Liver (tissue), 8 donors: ENCODE measurements at regions not wholly inside any gene's neighbourhood (a gene's known extent, or its start where the extent isn't known, plus 50 kb on each side); places are given as distances from the start of the nearest gene placed in this dataset.

Experiments
- DNase-seq: peaks from one replicate; pipeline ENCODE4 v3.0.0-alpha.2; 2017; ENCODE audit warnings: low spot score
- H3K27ac ChIP-seq, 2 donors: one replicate each; pipeline ENCODE4 v1.7.0; 2013; ENCODE audit warnings: inconsistent platforms in 2 of 2, low read length in 2 of 2, control low read depth in 1 of 2, low read depth in 1 of 2, mild to moderate bottlenecking in 1 of 2
- H3K27me3 ChIP-seq, 4 donors: one replicate each; pipeline versions ENCODE4 v1.6.1 to v1.7.0; 2013; ENCODE audit warnings: low read length in 3 of 4, inconsistent platforms in 1 of 4, mild to moderate bottlenecking in 1 of 4, moderate library complexity in 1 of 4; ENCODE audit not compliant: control insufficient read depth in 4 of 4, insufficient read depth in 4 of 4
- H3K36me3 ChIP-seq, 4 donors: one replicate each; pipeline versions ENCODE4 v1.6.1 to v1.7.0; 2013; ENCODE audit warnings: low read length in 3 of 4, mild to moderate bottlenecking in 3 of 4, low read depth in 1 of 4, moderate library complexity in 1 of 4; ENCODE audit not compliant: control insufficient read depth in 4 of 4, insufficient read depth in 3 of 4
- H3K4me1 ChIP-seq, 4 donors: one replicate each; pipeline versions ENCODE4 v1.6.1 to v1.7.0; 2013; ENCODE audit warnings: low read length in 3 of 4, mild to moderate bottlenecking in 3 of 4, moderate library complexity in 1 of 4; ENCODE audit not compliant: control insufficient read depth in 4 of 4, insufficient read depth in 4 of 4
- H3K4me3 ChIP-seq, 3 donors: one replicate each; pipeline versions ENCODE4 v1.6.1 to v1.7.0; 2013; ENCODE audit warnings: low read length in 3 of 3, control low read depth in 1 of 3, low read depth in 1 of 3, mild to moderate bottlenecking in 1 of 3
- H3K9ac ChIP-seq, 2 donors: one replicate each; pipeline ENCODE4 v1.7.0; 2013; ENCODE audit warnings: low read length in 2 of 2, mild to moderate bottlenecking in 2 of 2, moderate library complexity in 2 of 2, control low read depth in 1 of 2, low read depth in 1 of 2
- H3K9me3 ChIP-seq, 4 donors: one replicate each; pipeline versions ENCODE4 v1.6.1 to v1.7.0; 2013; ENCODE audit warnings: low read length in 3 of 4; ENCODE audit not compliant: control insufficient read depth in 4 of 4
- EGR1 ChIP-seq, 2 donors: IDR thresholded peaks; 2 replicates each; pipeline ENCODE4 v1.6.1; 2016 to 2018; ENCODE audit warnings: antibody characterized with exemption in 2 of 2, low read depth in 2 of 2
- FOXA1 ChIP-seq: IDR thresholded peaks from 2 replicates; pipeline ENCODE4 v1.6.1; 2016; ENCODE audit warnings: antibody characterized with exemption
- FOXA2 ChIP-seq: IDR thresholded peaks from 2 replicates; pipeline ENCODE4 v1.6.1; 2016; ENCODE audit warnings: antibody characterized with exemption
- GABPA ChIP-seq, 2 donors: IDR thresholded peaks in 1 of 2; conservative IDR thresholded peaks in 1 of 2; 2 replicates each; pipeline ENCODE4 v1.6.1; 2016; ENCODE audit warnings: antibody characterized with exemption in 2 of 2, mild to moderate bottlenecking in 1 of 2, moderate library complexity in 1 of 2
- HNF4A ChIP-seq, 2 donors: conservative IDR thresholded peaks; 2 replicates each; pipeline ENCODE4 v1.6.1; 2016; ENCODE audit warnings: antibody characterized with exemption in 2 of 2, mild to moderate bottlenecking in 2 of 2
- HNF4G ChIP-seq: IDR thresholded peaks from 2 replicates; pipeline ENCODE4 v1.6.1; 2016; ENCODE audit warnings: antibody characterized with exemption
- JUND ChIP-seq, 2 donors: IDR thresholded peaks; 2 replicates each; pipeline ENCODE4 v1.6.1; 2016; ENCODE audit warnings: antibody characterized with exemption in 2 of 2
- NR2F2 ChIP-seq: IDR thresholded peaks from 2 replicates; pipeline ENCODE4 v1.6.1; 2016; ENCODE audit warnings: antibody characterized with exemption
- RAD21 ChIP-seq, 2 donors: IDR thresholded peaks; 2 replicates each; pipeline ENCODE4 v1.6.1; 2016; ENCODE audit warnings: antibody characterized with exemption in 2 of 2, mild to moderate bottlenecking in 2 of 2
- RXRA ChIP-seq, 2 donors: IDR thresholded peaks; 2 replicates each; pipeline ENCODE4 v1.6.1; 2017 to 2018; ENCODE audit warnings: antibody characterized with exemption in 2 of 2, mild to moderate bottlenecking in 1 of 2
- SP1 ChIP-seq: IDR thresholded peaks from 2 replicates; pipeline ENCODE4 v1.6.1; 2018; ENCODE audit warnings: antibody characterized with exemption, mild to moderate bottlenecking
- TAF1 ChIP-seq: conservative IDR thresholded peaks from 2 replicates; pipeline ENCODE4 v1.6.1; 2016; ENCODE audit warnings: antibody characterized with exemption, mild to moderate bottlenecking
- YY1 ChIP-seq: IDR thresholded peaks from 2 replicates; pipeline ENCODE4 v1.6.1; 2016; ENCODE audit warnings: antibody characterized with exemption, mild to moderate bottlenecking
- WGBS: extraction: QIAGEN DNeasy Blood & Tissue Kit; methylation state at CpG from one replicate; pipeline ENCODE4 v1.1.7; 2013; 5-methylcytosine and 5-hydroxymethylcytosine counted together
- TF ChIP-seq, protein P1 (sequence below): IDR thresholded peaks from 2 replicates; pipeline ENCODE4 v1.6.1; 2016; ENCODE audit warnings: antibody characterized with exemption
- TF ChIP-seq, protein P2 (sequence below): IDR thresholded peaks from 2 replicates; pipeline ENCODE4 v1.6.1; 2016; ENCODE audit warnings: antibody characterized with exemption
- TF ChIP-seq, protein P3 (sequence below): fragments of 150-350 bp; IDR thresholded peaks from 2 replicates; pipeline ENCODE4 v1.5.1; 2017; ENCODE audit warnings: improper control_type of control experiment, low read depth, low read length; ENCODE audit not compliant: missing input control
- TF ChIP-seq, protein P4 (sequence below): IDR thresholded peaks from 2 replicates; pipeline ENCODE4 v1.6.1; 2016; ENCODE audit warnings: antibody characterized with exemption
- TF ChIP-seq, protein P5 (sequence below): IDR thresholded peaks from 2 replicates; pipeline ENCODE4 v1.6.1; 2016; ENCODE audit warnings: antibody characterized with exemption, mild to moderate bottlenecking
- donor health status: healthy.
- donor health status: healthy.
- donor health status: healthy.
- donor health status: healthy.
- donor health status: healthy.

DNA sequence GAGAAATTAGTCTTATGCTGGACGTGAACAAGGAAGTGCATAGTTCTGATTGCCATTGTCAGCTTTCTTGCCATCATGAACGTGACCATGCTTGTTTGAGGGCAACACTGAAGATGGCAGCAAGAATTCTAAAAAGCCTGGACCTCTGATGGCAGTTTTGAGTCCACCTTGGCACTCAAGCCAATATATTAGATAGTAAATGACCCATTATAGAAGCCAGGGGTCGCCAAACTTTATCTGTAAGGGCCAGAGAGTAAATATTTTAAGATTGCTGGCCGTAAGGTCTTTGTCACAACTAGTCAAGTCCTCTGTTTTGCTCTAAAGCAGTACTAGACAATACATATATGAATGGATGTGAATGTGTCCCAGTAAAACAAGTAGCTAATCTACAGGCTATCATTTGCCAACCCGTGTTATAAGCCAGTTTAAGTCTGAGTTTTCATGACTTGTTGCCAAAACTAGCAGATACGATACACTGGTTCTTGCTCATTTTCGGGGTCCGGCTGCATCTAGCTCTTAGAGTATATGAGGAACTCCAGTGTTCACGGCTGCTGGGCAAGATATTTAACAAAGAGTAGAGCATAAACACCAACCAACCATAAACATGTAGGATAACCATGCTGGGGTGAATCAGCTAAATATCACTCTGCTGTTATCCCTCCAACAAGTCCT is 73.1 kb upstream of the PELI1 start:
- Histone ChIP-seq H3K4me3 (no peak overlapping the region), H3K36me3 (no peaks in the 10 kb centered on the region), H3K9me3 (no peaks in the 10 kb centered on the region), H3K4me1 (peaks cover 0 to 17% (median 2%) of the 10 kb centered on the region in 4 donors), H3K27ac (no peak overlapping the region), H3K9ac (no peak overlapping the region), H3K27me3 (no peaks in the 10 kb centered on the region)
- DNase-seq, result no peak
- no peak for TF ChIP-seq YY1
- TF ChIP-seq, protein P1, sequence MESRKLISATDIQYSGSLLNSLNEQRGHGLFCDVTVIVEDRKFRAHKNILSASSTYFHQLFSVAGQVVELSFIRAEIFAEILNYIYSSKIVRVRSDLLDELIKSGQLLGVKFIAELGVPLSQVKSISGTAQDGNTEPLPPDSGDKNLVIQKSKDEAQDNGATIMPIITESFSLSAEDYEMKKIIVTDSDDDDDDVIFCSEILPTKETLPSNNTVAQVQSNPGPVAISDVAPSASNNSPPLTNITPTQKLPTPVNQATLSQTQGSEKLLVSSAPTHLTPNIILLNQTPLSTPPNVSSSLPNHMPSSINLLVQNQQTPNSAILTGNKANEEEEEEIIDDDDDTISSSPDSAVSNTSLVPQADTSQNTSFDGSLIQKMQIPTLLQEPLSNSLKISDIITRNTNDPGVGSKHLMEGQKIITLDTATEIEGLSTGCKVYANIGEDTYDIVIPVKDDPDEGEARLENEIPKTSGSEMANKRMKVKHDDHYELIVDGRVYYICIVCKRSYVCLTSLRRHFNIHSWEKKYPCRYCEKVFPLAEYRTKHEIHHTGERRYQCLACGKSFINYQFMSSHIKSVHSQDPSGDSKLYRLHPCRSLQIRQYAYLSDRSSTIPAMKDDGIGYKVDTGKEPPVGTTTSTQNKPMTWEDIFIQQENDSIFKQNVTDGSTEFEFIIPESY, result no peak
- no peak for TF ChIP-seq EGR1 (IDR thresholded peaks at IDR 0.05; ENCODE audit: low read depth in 2 of 2)
- TF ChIP-seq RAD21 (IDR thresholded peaks at IDR 0.05), result no peak
- no peak for TF ChIP-seq RXRA (IDR thresholded peaks at IDR 0.05)
- TF ChIP-seq JUND (IDR thresholded peaks at IDR 0.05), result no peak
- no peak for TF ChIP-seq NR2F2
- TF ChIP-seq GABPA (IDR thresholded peaks at IDR 0.05 in 1 of 2, conservative IDR thresholded peaks at IDR 0.05 in 1 of 2), result no peak
- no peak for TF ChIP-seq HNF4A (conservative IDR thresholded peaks at IDR 0.05)
- no peak for TF ChIP-seq TAF1
- TF ChIP-seq, protein P2, sequence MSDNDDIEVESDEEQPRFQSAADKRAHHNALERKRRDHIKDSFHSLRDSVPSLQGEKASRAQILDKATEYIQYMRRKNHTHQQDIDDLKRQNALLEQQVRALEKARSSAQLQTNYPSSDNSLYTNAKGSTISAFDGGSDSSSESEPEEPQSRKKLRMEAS, result no peak
- TF ChIP-seq HNF4G, result no peak
- TF ChIP-seq, protein P3, sequence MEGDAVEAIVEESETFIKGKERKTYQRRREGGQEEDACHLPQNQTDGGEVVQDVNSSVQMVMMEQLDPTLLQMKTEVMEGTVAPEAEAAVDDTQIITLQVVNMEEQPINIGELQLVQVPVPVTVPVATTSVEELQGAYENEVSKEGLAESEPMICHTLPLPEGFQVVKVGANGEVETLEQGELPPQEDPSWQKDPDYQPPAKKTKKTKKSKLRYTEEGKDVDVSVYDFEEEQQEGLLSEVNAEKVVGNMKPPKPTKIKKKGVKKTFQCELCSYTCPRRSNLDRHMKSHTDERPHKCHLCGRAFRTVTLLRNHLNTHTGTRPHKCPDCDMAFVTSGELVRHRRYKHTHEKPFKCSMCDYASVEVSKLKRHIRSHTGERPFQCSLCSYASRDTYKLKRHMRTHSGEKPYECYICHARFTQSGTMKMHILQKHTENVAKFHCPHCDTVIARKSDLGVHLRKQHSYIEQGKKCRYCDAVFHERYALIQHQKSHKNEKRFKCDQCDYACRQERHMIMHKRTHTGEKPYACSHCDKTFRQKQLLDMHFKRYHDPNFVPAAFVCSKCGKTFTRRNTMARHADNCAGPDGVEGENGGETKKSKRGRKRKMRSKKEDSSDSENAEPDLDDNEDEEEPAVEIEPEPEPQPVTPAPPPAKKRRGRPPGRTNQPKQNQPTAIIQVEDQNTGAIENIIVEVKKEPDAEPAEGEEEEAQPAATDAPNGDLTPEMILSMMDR, result no peak
- no peak for TF ChIP-seq FOXA1
- TF ChIP-seq, protein P4, sequence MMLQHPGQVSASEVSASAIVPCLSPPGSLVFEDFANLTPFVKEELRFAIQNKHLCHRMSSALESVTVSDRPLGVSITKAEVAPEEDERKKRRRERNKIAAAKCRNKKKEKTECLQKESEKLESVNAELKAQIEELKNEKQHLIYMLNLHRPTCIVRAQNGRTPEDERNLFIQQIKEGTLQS, result no peak
- TF ChIP-seq, protein P5, sequence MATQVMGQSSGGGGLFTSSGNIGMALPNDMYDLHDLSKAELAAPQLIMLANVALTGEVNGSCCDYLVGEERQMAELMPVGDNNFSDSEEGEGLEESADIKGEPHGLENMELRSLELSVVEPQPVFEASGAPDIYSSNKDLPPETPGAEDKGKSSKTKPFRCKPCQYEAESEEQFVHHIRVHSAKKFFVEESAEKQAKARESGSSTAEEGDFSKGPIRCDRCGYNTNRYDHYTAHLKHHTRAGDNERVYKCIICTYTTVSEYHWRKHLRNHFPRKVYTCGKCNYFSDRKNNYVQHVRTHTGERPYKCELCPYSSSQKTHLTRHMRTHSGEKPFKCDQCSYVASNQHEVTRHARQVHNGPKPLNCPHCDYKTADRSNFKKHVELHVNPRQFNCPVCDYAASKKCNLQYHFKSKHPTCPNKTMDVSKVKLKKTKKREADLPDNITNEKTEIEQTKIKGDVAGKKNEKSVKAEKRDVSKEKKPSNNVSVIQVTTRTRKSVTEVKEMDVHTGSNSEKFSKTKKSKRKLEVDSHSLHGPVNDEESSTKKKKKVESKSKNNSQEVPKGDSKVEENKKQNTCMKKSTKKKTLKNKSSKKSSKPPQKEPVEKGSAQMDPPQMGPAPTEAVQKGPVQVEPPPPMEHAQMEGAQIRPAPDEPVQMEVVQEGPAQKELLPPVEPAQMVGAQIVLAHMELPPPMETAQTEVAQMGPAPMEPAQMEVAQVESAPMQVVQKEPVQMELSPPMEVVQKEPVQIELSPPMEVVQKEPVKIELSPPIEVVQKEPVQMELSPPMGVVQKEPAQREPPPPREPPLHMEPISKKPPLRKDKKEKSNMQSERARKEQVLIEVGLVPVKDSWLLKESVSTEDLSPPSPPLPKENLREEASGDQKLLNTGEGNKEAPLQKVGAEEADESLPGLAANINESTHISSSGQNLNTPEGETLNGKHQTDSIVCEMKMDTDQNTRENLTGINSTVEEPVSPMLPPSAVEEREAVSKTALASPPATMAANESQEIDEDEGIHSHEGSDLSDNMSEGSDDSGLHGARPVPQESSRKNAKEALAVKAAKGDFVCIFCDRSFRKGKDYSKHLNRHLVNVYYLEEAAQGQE, result no peak
- no peak for TF ChIP-seq SP1
- no peak for TF ChIP-seq FOXA2
- WGBS, result 91% methylated on average over 9 of the region's 9 CpGs
